IMR-90 (cell line): ENCODE measurements at regions not wholly inside any gene's neighbourhood (a gene's known extent, or its start where the extent isn't known, plus 50 kb on each side); places are given as distances from the start of the nearest gene placed in this dataset.

Experiments
- ATAC-seq: fragments of 200-7000 bp; cut with Tn5 transposase; 2 replicates; pipeline ENCODE4 v1.9.1; 2020; ENCODE audit warnings: low read depth, mild to moderate bottlenecking, moderate library complexity
- BruUV-seq: library from RNA; stranded (reverse); fragments of 400-500 nt; replicated peaks from 2 replicates; lab custom pipeline; 2021; lab: Mats Ljungman, UMichigan
- CTCF ChIA-PET: fragments of 300-600 bp; formaldehyde crosslinking; extraction: SDS; loops from one replicate; lab custom pipeline; 2021; ENCODE audit warnings: antibody characterized with exemption; lab: Yijun Ruan, JAX
- POLR2A ChIA-PET: fragments of 300-600 bp; sonication (Branson Sonifier 250); formaldehyde crosslinking; loops from one replicate; lab custom pipeline; 2022; ENCODE audit warnings: antibody characterized with exemption; ENCODE audit not compliant: unreplicated experiment; lab: Charles Lee
- DNase-seq: peaks from one replicate; pipeline ENCODE4 v3.0.0; 2013
- H2AFZ ChIP-seq: replicated peaks from 2 replicates; pipeline ENCODE3; 2013; ENCODE audit warnings: low read length, mild to moderate bottlenecking; ENCODE audit not compliant: poor library complexity
- H2AK5ac ChIP-seq: 2 replicates; pipeline ENCODE4 v1.6.1; 2013; ENCODE audit warnings: low read depth, low read length, inconsistent platforms
- H2AK9ac ChIP-seq: replicated peaks from 2 replicates; pipeline ENCODE3; 2013; ENCODE audit warnings: mild to moderate bottlenecking, low read depth, low read length, moderate library complexity; ENCODE audit not compliant: poor library complexity
- H2BK120ac ChIP-seq: 2 replicates; pipeline ENCODE4 v1.6.1; 2013; ENCODE audit warnings: low read depth, low read length, inconsistent platforms
- H2BK15ac ChIP-seq: 3 replicates; pipeline ENCODE4 v1.6.1; 2013; ENCODE audit warnings: low read depth, low read length, inconsistent platforms
- H2BK20ac ChIP-seq: 2 replicates; pipeline ENCODE4 v1.6.1; 2013; ENCODE audit warnings: low read depth, mild to moderate bottlenecking, inconsistent platforms, low read length, moderate library complexity
- H2BK5ac ChIP-seq: 2 replicates; pipeline ENCODE4 v1.6.1; 2013; ENCODE audit warnings: mild to moderate bottlenecking, low read depth, low read length, inconsistent platforms; ENCODE audit not compliant: poor library complexity, severe bottlenecking
- H3K14ac ChIP-seq: replicated peaks from 2 replicates; pipeline ENCODE4 v1.6.1; 2013; ENCODE audit warnings: low read depth, low read length, inconsistent platforms
- H3K18ac ChIP-seq: 2 replicates; pipeline ENCODE4 v1.6.1; 2013; ENCODE audit warnings: low read depth, low read length, control low read depth
- H3K23ac ChIP-seq: 2 replicates; pipeline ENCODE4 v1.6.1; 2013; ENCODE audit warnings: low read depth, low read length, inconsistent platforms
- H3K27ac ChIP-seq: 2 replicates; pipeline ENCODE4 v1.5.1; 2013; ENCODE audit warnings: mild to moderate bottlenecking, control low read depth, low read length; ENCODE audit not compliant: insufficient read depth
- H3K27me3 ChIP-seq: 2 replicates; pipeline ENCODE4 v1.6.1; 2013; ENCODE audit warnings: low read length; ENCODE audit not compliant: control insufficient read depth, insufficient read depth
- H3K36me3 ChIP-seq: 2 replicates; pipeline ENCODE4 v1.6.1; 2013; ENCODE audit warnings: low read length, mixed read lengths; ENCODE audit not compliant: control insufficient read depth, insufficient read depth
- H3K4ac ChIP-seq: 2 replicates; pipeline ENCODE4 v1.6.1; 2013; ENCODE audit warnings: low read depth, low read length, inconsistent platforms
- H3K4me1 ChIP-seq: 2 replicates; pipeline ENCODE4 v1.6.1; 2013; ENCODE audit warnings: low read length, mixed read lengths; ENCODE audit not compliant: control insufficient read depth, insufficient read depth
- H3K4me2 ChIP-seq: 2 replicates; pipeline ENCODE4 v1.6.1; 2013; ENCODE audit warnings: low read depth, mild to moderate bottlenecking, control low read depth, low read length, moderate library complexity
- H3K4me3 ChIP-seq: 2 replicates; pipeline ENCODE4 v1.5.1; 2013; ENCODE audit warnings: low read depth, mild to moderate bottlenecking, control low read depth, low read length, moderate library complexity; ENCODE audit not compliant: insufficient read depth
- H3K56ac ChIP-seq: 2 replicates; pipeline ENCODE4 v1.6.1; 2013; ENCODE audit warnings: low read length, inconsistent platforms; ENCODE audit not compliant: insufficient read depth; ENCODE audit errors: extremely low read depth
- H3K79me1 ChIP-seq, 2 experiments: 2 replicates each; pipeline ENCODE4 v1.6.1; 2013; ENCODE audit warnings: low read length in 2 of 2, inconsistent platforms in 1 of 2, low read depth in 1 of 2
- H3K9ac ChIP-seq: 2 replicates; pipeline ENCODE4 v1.6.1; 2013; ENCODE audit warnings: low read depth, low read length, control low read depth
- H3K9me1 ChIP-seq: 2 replicates; pipeline ENCODE4 v1.6.1; 2013; ENCODE audit warnings: low read length, inconsistent platforms; ENCODE audit not compliant: insufficient read depth
- H3K9me3 ChIP-seq: 2 replicates; pipeline ENCODE4 v1.6.1; 2013; ENCODE audit warnings: low read length; ENCODE audit not compliant: control insufficient read depth, insufficient read depth
- H4K20me1 ChIP-seq: 2 replicates; pipeline ENCODE4 v1.6.1; 2013; ENCODE audit warnings: low read length, inconsistent platforms; ENCODE audit not compliant: insufficient read depth
- H4K5ac ChIP-seq: 2 replicates; pipeline ENCODE4 v1.6.1; 2013; ENCODE audit warnings: mild to moderate bottlenecking, low read depth, low read length, control low read depth
- H4K8ac ChIP-seq, 2 experiments: 2 replicates each; pipeline ENCODE4 v1.6.1; 2013; ENCODE audit warnings: low read depth in 2 of 2, low read length in 2 of 2, control low read depth in 1 of 2, inconsistent platforms in 1 of 2
- H4K91ac ChIP-seq: 2 replicates; pipeline ENCODE4 v1.6.1; 2013; ENCODE audit warnings: low read depth, low read length, inconsistent platforms; ENCODE audit not compliant: insufficient read depth
- BHLHE40 ChIP-seq: fragments of 150-350 bp; IDR thresholded peaks from 2 replicates; pipeline ENCODE4 v1.6.1; 2016; ENCODE audit warnings: mild to moderate bottlenecking, low read depth, low read length
- CEBPB ChIP-seq: IDR thresholded peaks from 2 replicates; pipeline ENCODE4 v1.6.1; 2012; ENCODE audit warnings: low read depth, low read length, improper control_type of control experiment
- CHD1 ChIP-seq: IDR thresholded peaks from 2 replicates; pipeline ENCODE4 v1.6.1; 2012; ENCODE audit warnings: low read depth, low read length, improper control_type of control experiment
- ELK1 ChIP-seq: fragments of 150-350 bp; IDR thresholded peaks from 2 replicates; pipeline ENCODE4 v1.6.1; 2016; ENCODE audit warnings: low read depth, mild to moderate bottlenecking, low read length, moderate library complexity, borderline replicate concordance
- FOS ChIP-seq: fragments of 150-350 bp; IDR thresholded peaks from 2 replicates; pipeline ENCODE4 v1.6.1; 2016; ENCODE audit warnings: low read depth, low read length
- MAFK ChIP-seq: IDR thresholded peaks from 2 replicates; pipeline ENCODE4 v1.6.1; 2012; ENCODE audit warnings: low read depth, low read length, improper control_type of control experiment
- MAZ ChIP-seq: IDR thresholded peaks from 2 replicates; pipeline ENCODE4 v1.6.1; 2012; ENCODE audit warnings: low read depth, mild to moderate bottlenecking, low read length, improper control_type of control experiment, moderate library complexity, borderline replicate concordance
- MXI1 ChIP-seq: IDR thresholded peaks from 2 replicates; pipeline ENCODE4 v1.6.1; 2012; ENCODE audit warnings: low read depth, mild to moderate bottlenecking, low read length, moderate library complexity, borderline replicate concordance
- NFE2L2 ChIP-seq: fragments of 150-350 bp; IDR thresholded peaks from 2 replicates; pipeline ENCODE4 v1.6.1; 2016; ENCODE audit warnings: low read depth, mild to moderate bottlenecking, low read length
- POLR2A ChIP-seq: IDR thresholded peaks from 2 replicates; pipeline ENCODE4 v1.6.1; 2012; ENCODE audit warnings: mild to moderate bottlenecking, low read depth, low read length
- RCOR1 ChIP-seq: IDR thresholded peaks from 2 replicates; pipeline ENCODE4 v1.6.1; 2012; ENCODE audit warnings: mild to moderate bottlenecking, low read length, improper control_type of control experiment; ENCODE audit not compliant: insufficient replicate concordance
- RFX5 ChIP-seq: IDR thresholded peaks from 2 replicates; pipeline ENCODE4 v1.8.0; 2012; ENCODE audit warnings: low read depth, mild to moderate bottlenecking, low read length, moderate library complexity
- SMC3 ChIP-seq: fragments of 150-350 bp; IDR thresholded peaks from 2 replicates; pipeline ENCODE4 v1.6.1; 2016; ENCODE audit warnings: low read depth, mild to moderate bottlenecking, antibody characterized with exemption, low read length, moderate library complexity
- WGBS, 2 experiments: methylation state at CpG; one replicate each; pipeline versions ENCODE4 v1.1.5 to v1.1.7; 2013; ENCODE audit warnings: missing lambda C conversion rate in 2 of 2; ENCODE audit not compliant: insufficient read length in 1 of 2; ENCODE audit errors: extremely low coverage in 2 of 2; 5-methylcytosine and 5-hydroxymethylcytosine counted together
- dilution Hi-C: fragments of 300-500 bp; cut with HindIII; formaldehyde crosslinking; loops from one replicate; pipeline ENCODE4 v1.14.3; 2018; ENCODE audit warnings: low sequenced_read_pairs; ENCODE audit not compliant: unreplicated experiment
- in situ Hi-C: fragments of 300-500 bp; cut with MboI; formaldehyde crosslinking; loops from 3 replicates; pipeline ENCODE4 v1.14.3; 2019; ENCODE audit warnings: low sequenced_read_pairs, inconsistent platforms, mixed read lengths
- intact Hi-C: fragments of 100-400 bp; cut with micrococcal nuclease; formaldehyde crosslinking; loops from 2 replicates; pipeline ENCODE4 v1.10.0; 2022
- TF ChIP-seq, protein P1 (sequence below): conservative IDR thresholded peaks from 2 replicates; pipeline ENCODE4 v1.5.1; 2012; ENCODE audit warnings: mild to moderate bottlenecking, low read depth, low read length, improper control_type of control experiment
- TF ChIP-seq, protein P2 (sequence below): fragments of 150-350 bp; IDR thresholded peaks from 2 replicates; pipeline ENCODE4 v1.6.1; 2017; ENCODE audit warnings: mild to moderate bottlenecking, antibody characterized with exemption, low read length, low read depth

DNA sequence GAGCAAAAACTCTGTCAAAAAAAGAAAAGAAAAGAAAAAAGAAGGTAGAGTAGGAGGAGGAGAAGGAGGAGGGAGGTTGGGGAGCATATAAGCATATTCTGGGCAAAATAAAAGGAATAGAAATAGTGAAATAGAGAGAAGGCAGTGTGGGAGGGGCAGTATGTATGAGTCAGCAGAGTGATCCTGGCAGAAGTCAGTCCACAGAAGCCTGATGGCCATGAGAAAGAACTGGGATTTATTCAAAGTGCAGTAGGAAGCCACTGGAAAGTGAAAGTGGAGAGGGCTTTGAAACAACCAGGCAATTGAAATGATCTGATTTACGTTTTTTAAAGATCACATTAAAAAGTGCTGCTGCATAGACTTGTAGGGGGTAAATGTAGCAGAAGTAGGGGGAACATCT is 368.6 kb upstream of the USP15 start:
- DNase-seq: no peak
- BruUV-seq: no TSS peak
- no peak for ATAC-seq

More for the DNA sequence above, 368.6 kb upstream of the USP15 start:
- Histone ChIP-seq H4K8ac (no peak overlapping the region), H2BK20ac (no peak overlapping the region), H3K9me1 (no peaks in the 10 kb centered on the region), H2BK15ac (no peak overlapping the region), H3K9me3 (peaks cover 4% of the 10 kb centered on the region), H3K56ac (no peak overlapping the region), H4K91ac (no peak overlapping the region), H3K9ac (no peak overlapping the region), H3K18ac (no peak overlapping the region), H2BK120ac (no peak overlapping the region), H2AFZ (no peak overlapping the region), H3K4me1 (no peaks in the 10 kb centered on the region), H3K79me1 (no peaks in the 10 kb centered on the region), H3K4ac (no peak overlapping the region), H2AK5ac (no peak overlapping the region), H3K4me3 (no peak overlapping the region), H2BK5ac (no peak overlapping the region), H4K5ac (no peak overlapping the region), H3K23ac (no peak overlapping the region), H2AK9ac (no peak overlapping the region), H3K14ac (no peak overlapping the region), H3K27ac (no peak overlapping the region), H4K20me1 (no peaks in the 10 kb centered on the region), H3K27me3 (no peaks in the 10 kb centered on the region), H3K36me3 (no peaks in the 10 kb centered on the region), H3K4me2 (no peak overlapping the region)
- dilution Hi-C loops: no loop called here
- intact Hi-C loops: no loop called here
- in situ Hi-C loops: no loop called here
- TF ChIP-seq, protein P1, sequence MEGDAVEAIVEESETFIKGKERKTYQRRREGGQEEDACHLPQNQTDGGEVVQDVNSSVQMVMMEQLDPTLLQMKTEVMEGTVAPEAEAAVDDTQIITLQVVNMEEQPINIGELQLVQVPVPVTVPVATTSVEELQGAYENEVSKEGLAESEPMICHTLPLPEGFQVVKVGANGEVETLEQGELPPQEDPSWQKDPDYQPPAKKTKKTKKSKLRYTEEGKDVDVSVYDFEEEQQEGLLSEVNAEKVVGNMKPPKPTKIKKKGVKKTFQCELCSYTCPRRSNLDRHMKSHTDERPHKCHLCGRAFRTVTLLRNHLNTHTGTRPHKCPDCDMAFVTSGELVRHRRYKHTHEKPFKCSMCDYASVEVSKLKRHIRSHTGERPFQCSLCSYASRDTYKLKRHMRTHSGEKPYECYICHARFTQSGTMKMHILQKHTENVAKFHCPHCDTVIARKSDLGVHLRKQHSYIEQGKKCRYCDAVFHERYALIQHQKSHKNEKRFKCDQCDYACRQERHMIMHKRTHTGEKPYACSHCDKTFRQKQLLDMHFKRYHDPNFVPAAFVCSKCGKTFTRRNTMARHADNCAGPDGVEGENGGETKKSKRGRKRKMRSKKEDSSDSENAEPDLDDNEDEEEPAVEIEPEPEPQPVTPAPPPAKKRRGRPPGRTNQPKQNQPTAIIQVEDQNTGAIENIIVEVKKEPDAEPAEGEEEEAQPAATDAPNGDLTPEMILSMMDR: no peak
- TF ChIP-seq CHD1 (no peak), CEBPB (no peak), RCOR1 (no peak), SMC3 (no peak), BHLHE40 (no peak), ELK1 (no peak), MAFK (no peak), MXI1 (no peak), RFX5 (no peak), POLR2A (no peak), FOS (no peak), NFE2L2 (no peak), MAZ (no peak)
- TF ChIP-seq, protein P2, sequence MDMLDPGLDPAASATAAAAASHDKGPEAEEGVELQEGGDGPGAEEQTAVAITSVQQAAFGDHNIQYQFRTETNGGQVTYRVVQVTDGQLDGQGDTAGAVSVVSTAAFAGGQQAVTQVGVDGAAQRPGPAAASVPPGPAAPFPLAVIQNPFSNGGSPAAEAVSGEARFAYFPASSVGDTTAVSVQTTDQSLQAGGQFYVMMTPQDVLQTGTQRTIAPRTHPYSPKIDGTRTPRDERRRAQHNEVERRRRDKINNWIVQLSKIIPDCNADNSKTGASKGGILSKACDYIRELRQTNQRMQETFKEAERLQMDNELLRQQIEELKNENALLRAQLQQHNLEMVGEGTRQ: no peak
- ChIA-PET POLR2A (no interaction called here), CTCF (no interaction called here)
- WGBS, 2 experiments: no CpG with 5 or more reads among the region's 1 CpG
